Activated T-cell treated with anti-CD3 and anti-CD28 coated beads for 48 hours (primary cell): ENCODE measurements at regions not wholly inside any gene's neighbourhood (a gene's known extent, or its start where the extent isn't known, plus 50 kb on each side); places are given as distances from the start of the nearest gene placed in this dataset.
"Not testable (repeated sequence)": the region's sequence is repeated elsewhere in the genome, so short reads cannot be mapped to it uniquely, and the experiment has no call there.

ENCODE experiments used
- DNase-seq: peaks from one replicate; pipeline ENCODE4 v3.0.0-alpha.2; 2020; ENCODE audit warnings: low read depth

- DNase-seq, result no peak
Measured at GRCh38 chr11:22441831-22442230, 103.7 kb downstream of the SLC17A6 start.

DNA sequence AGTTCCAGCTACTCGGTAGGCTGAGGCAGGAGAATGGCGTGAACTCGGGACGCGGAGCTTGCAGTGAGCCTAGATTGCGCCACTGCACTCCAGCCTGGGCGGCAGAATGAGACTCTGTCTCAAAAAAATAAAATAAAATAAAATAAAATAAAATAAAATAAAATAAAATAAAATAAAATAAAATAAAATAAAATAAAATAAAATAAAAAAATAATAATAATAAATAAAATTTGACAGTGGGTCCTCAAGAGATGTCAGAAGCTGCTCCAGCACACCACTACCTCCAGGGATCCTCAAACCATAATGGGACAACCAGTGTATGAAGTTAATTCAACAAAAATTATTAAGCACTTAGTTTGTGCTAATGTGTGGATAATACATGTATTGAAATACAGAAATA, 97.4 kb downstream of the SLC17A6 start:
- DNase-seq, result not testable (repeated sequence)

DNA sequence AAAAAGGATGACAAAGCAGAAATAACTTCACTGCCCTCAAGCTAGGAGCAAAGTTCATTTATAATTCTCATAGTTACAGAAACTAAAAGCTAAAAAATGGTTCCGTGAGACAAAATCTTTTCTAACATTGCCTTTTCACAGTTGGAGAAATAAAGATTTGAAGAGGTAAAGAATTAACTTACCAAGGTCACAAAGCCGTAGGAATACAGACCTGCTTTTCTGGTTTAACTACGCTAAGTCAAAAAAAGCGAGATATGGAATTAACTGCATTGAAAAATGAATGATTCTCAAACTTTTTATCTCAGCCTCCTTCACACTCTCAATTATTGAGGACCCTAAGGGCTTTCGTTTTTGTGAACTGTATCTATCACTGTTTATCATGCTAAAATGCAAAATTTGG, 95.3 kb downstream of the SLC17A6 start:
- DNase-seq, result no peak

DNA sequence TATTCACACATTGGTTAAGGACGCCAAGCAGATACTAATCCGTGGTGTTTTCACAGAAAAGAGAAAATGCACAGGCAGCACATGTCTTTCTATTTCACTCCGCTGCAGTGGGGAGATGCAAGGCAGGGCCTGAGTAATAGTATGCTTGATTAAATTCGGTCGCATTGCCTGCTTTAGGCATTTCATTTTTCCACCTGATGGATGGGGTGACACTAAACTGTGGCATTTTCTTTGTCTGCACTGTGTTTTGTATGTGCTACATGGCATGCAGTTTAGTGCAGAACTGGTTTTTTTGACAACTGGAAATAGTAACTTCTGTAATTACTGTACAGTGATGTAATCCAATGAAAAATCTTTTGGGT, 94.9 kb downstream of the SLC17A6 start:
- DNase-seq, result no peak

- DNase-seq, result peak; percentile 0
Measured at GRCh38 chr11:22432291-22433093, 94.3 kb downstream of the SLC17A6 start.

GRCh38 chr11:22431106-22431505, 92.9 kb downstream of the SLC17A6 start:
- DNase-seq, result no peak

- DNase-seq, result no peak
Measured at GRCh38 chr11:22430639-22431038, 92.5 kb downstream of the SLC17A6 start.

DNA sequence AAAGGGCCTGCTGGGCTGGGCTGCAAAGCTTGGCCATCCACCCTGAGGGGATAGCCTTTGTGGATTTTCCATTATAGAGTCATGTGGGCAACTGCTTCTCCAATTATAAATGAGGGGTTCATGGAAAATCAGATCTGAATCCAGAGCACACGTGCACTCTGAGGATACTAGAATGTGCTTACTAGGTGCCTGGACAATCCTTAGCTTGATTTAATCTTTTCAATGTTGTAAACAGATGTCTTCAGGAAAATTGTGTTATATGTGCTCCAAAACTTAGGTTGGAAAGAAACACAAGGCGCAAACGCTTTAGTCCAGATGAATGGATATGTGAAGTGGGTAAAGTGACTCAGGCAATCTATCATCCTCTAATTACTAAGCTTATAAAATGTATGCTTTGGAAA, 92.0 kb downstream of the SLC17A6 start:
- DNase-seq, result no peak
